Vagina (tissue), 2 donors: ENCODE measurements at regions not wholly inside any gene's neighbourhood (a gene's known extent, or its start where the extent isn't known, plus 50 kb on each side); places are given as distances from the start of the nearest gene placed in this dataset.

Experiments used
- DNase-seq, 2 donors: peaks; one replicate each; pipeline ENCODE4 v3.0.0-alpha.2; 2017; ENCODE audit errors: extremely low spot score in 2 of 2
- H3K27ac ChIP-seq: fragments of 200-600 bp; sonication (generic); one replicate; pipeline ENCODE4 v1.5.1; 2019
- H3K27me3 ChIP-seq: fragments of 200-600 bp; sonication (generic); one replicate; pipeline ENCODE4 v1.5.1; 2019
- H3K36me3 ChIP-seq, 2 donors: fragments of 200-600 bp; sonication (generic); one replicate each; pipeline ENCODE4 v1.5.1; 2017 to 2019
- H3K4me1 ChIP-seq: fragments of 200-600 bp; sonication (generic); one replicate; pipeline ENCODE4 v1.5.1; 2019
- H3K4me3 ChIP-seq, 2 donors: fragments of 200-600 bp; sonication (generic); 1 replicate in 1 of 2; 2 replicates in 1 of 2; pipeline ENCODE4 v1.5.1; 2016 to 2019
- H3K9me3 ChIP-seq: fragments of 200-600 bp; sonication (generic); one replicate; pipeline ENCODE4 v1.5.1; 2019
- POLR2A ChIP-seq, 2 donors: fragments of 450-650 bp; IDR thresholded peaks; one replicate each; pipeline ENCODE4 v1.6.1; 2017; ENCODE audit warnings: antibody characterized with exemption in 2 of 2, mild to moderate bottlenecking in 2 of 2, moderate library complexity in 2 of 2
- POLR2AphosphoS5 ChIP-seq, 2 donors: sonication (generic); formaldehyde crosslinking; IDR thresholded peaks; one replicate each; pipeline ENCODE4 v1.9.0; 2017; ENCODE audit warnings: antibody characterized with exemption in 2 of 2, mild to moderate bottlenecking in 2 of 2, low read depth in 1 of 2; ENCODE audit not compliant: insufficient read depth in 1 of 2
- intact Hi-C: fragments of 100-400 bp; cut with DNase I; formaldehyde crosslinking; loops from one replicate; pipeline ENCODE4 v1.15.1; 2023
- TF ChIP-seq, protein P1 (sequence below), 3 experiments: fragments of 450-650 bp in 2 of 3; fragments of 200-600 bp in 1 of 3; sonication (generic) in 1 of 3; IDR thresholded peaks; one replicate each; pipeline ENCODE4 v1.5.1; 2017 to 2019; ENCODE audit warnings: antibody characterized with exemption in 3 of 3, mild to moderate bottlenecking in 2 of 3, moderate library complexity in 2 of 3

DNA sequence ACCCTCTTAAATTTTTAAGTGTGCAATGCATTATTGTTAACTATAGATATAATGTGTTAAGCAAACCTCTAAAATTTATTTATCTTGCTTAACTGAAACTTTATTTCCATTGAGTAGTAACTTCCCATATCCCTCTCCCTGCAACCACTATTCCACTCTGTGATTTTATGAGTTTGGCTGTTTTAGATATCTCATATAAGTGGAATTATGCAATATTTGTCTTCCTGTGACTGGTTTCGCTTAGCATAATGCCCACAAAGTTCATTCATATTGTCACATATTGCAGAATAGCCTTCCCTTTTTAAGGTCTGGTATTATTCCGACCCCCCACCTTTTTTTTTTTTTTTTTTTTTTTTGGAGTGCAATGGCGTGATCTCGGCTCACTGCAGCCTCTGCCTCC lies 247.6 kb downstream of the EMP1 start:
- Histone ChIP-seq H3K36me3 (no peaks in the 10 kb centered on the region), H3K9me3 (no peaks in the 10 kb centered on the region), H3K27ac (no peak overlapping the region), H3K4me3 (no peak overlapping the region), H3K4me1 (peaks cover 7% of the 10 kb centered on the region), H3K27me3 (no peaks in the 10 kb centered on the region)
- intact Hi-C loops, result loop anchor here (10.0 kb wide), 1 partner anchor 789 kb away; no protein-coding TSS in a partner anchor
- no peak for DNase-seq
- TF ChIP-seq, protein P1, sequence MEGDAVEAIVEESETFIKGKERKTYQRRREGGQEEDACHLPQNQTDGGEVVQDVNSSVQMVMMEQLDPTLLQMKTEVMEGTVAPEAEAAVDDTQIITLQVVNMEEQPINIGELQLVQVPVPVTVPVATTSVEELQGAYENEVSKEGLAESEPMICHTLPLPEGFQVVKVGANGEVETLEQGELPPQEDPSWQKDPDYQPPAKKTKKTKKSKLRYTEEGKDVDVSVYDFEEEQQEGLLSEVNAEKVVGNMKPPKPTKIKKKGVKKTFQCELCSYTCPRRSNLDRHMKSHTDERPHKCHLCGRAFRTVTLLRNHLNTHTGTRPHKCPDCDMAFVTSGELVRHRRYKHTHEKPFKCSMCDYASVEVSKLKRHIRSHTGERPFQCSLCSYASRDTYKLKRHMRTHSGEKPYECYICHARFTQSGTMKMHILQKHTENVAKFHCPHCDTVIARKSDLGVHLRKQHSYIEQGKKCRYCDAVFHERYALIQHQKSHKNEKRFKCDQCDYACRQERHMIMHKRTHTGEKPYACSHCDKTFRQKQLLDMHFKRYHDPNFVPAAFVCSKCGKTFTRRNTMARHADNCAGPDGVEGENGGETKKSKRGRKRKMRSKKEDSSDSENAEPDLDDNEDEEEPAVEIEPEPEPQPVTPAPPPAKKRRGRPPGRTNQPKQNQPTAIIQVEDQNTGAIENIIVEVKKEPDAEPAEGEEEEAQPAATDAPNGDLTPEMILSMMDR (IDR thresholded peaks at IDR 0.05), result no peak
- TF ChIP-seq POLR2A (IDR thresholded peaks at IDR 0.05), result no peak
- no peak for TF ChIP-seq POLR2AphosphoS5 (IDR thresholded peaks at IDR 0.05; ENCODE audit: insufficient read depth in 1 of 2, low read depth in 1 of 2)

DNA sequence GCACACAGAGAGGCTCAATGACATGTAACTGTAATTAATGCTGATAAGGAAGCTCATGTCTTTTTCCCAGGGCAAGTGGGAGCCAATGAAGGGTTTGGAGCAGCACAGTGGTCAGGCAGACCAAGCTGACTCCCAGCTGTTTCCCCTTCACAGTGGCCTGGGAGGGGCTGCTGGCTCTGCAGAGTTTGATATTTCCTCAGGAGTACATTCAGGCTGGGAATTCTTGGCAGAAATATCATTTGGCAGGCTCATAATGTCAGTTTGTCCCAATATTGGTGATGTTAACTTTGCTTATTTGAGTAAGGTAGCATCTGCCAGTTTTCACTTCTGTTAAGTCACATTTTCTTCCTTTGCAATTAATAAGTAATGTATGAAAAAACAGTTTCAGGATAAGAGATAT lies 247.0 kb downstream of the EMP1 start:
- Histone ChIP-seq H3K27ac (peak overlapping the region; percentile 2), H3K27me3 (no peaks in the 10 kb centered on the region), H3K9me3 (no peaks in the 10 kb centered on the region), H3K36me3 (no peaks in the 10 kb centered on the region), H3K4me3 (no peak overlapping the region), H3K4me1 (peaks cover 7% of the 10 kb centered on the region)
- TF ChIP-seq POLR2A (IDR thresholded peaks at IDR 0.05) (no peak), POLR2AphosphoS5 (IDR thresholded peaks at IDR 0.05; ENCODE audit: insufficient read depth in 1 of 2, low read depth in 1 of 2) (no peak)
- TF ChIP-seq, protein P1 (IDR thresholded peaks at IDR 0.05), result no peak
- DNase-seq, result peak in 1 of 2 donors; percentile 52
- intact Hi-C loops, result loop anchor here (10.0 kb wide), 1 partner anchor 789 kb away; no protein-coding TSS in a partner anchor

DNA sequence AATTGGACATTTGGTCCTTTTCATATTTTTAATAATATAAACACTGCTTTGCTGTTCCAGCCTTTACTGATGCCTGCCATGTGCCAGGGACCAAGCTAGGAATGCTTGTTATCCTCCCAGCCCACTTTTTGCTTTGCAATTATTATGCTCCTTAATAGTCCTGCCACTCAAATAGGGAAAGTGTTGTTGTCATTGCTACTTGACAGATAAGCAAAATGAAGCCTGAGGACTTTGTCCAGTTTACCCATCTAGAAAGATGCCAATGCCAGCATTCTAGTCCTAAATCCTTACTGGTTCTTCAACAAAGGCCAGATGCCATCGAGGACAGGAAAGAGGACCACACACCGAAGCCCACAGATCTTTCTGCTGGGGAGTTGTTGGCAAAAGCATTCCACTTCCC lies 246.5 kb downstream of the EMP1 start:
- intact Hi-C loops, result loop anchor here (10.0 kb wide), 1 partner anchor 788 kb away; no protein-coding TSS in a partner anchor
- Histone ChIP-seq H3K36me3 (no peaks in the 10 kb centered on the region), H3K27ac (peak overlapping the region; percentile 2), H3K9me3 (no peaks in the 10 kb centered on the region), H3K27me3 (no peaks in the 10 kb centered on the region), H3K4me3 (no peak overlapping the region), H3K4me1 (peaks cover 7% of the 10 kb centered on the region)
- no peak for TF ChIP-seq POLR2AphosphoS5 (IDR thresholded peaks at IDR 0.05; ENCODE audit: insufficient read depth in 1 of 2, low read depth in 1 of 2)
- TF ChIP-seq, protein P1 (IDR thresholded peaks at IDR 0.05), result no peak
- no peak for TF ChIP-seq POLR2A (IDR thresholded peaks at IDR 0.05)
- DNase-seq, result peak in 1 of 2 donors; percentile 49

DNA sequence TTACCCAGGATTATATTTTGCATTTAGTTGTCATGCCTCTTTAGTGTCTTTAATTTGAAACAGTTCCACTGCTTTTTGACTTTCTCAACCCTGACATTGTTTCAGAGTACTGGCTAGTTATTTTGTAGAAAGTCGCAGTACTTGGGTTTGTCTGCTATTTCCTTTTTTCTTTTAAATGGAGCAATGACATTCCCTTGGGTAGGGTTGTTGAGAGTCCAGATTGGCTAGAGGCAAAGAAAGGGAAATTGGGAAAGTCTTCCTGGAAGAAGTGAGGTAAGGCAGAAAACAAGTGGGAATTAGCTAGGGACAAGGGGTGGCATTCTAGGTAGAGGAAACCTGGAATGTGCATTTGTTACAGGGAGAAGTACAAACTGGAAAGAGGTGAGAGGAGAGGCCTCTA lies 245.9 kb downstream of the EMP1 start:
- no peak for DNase-seq
- no peaks in the 10 kb centered on the region for H3K9me3 ChIP-seq
- no peak overlapping the region for H3K4me3 ChIP-seq
- no peaks in the 10 kb centered on the region for H3K27me3 ChIP-seq
- H3K27ac ChIP-seq, result no peak overlapping the region
- no peak for TF ChIP-seq POLR2AphosphoS5 (IDR thresholded peaks at IDR 0.05; ENCODE audit: insufficient read depth in 1 of 2, low read depth in 1 of 2)
- TF ChIP-seq, protein P1 (IDR thresholded peaks at IDR 0.05), result no peak
- TF ChIP-seq POLR2A (IDR thresholded peaks at IDR 0.05), result no peak
- H3K36me3 ChIP-seq, result no peaks in the 10 kb centered on the region
- intact Hi-C loops, result loop anchor here (10.0 kb wide), 1 partner anchor 788 kb away; no protein-coding TSS in a partner anchor
- peaks cover 7% of the 10 kb centered on the region for H3K4me1 ChIP-seq

DNA sequence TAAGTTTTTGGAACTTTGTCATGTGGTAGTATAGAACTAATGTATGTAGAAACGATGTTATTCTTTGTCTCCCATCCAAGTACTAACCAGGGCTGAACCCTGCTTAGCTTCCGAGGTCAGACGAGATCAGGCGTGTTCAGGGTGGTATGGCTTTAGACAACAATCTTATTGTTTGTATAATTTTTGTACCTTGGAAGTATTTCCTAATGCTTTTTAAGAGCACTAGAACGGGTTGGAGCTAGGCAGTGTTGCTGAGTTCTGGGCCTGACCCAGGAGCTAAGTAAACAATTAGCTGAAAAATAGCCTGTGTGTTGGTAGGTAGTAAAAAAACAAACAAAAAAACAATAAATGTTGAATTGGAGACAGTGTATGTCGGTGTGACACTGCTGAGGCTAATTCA lies 244.3 kb downstream of the EMP1 start:
- Histone ChIP-seq H3K4me3 (no peak overlapping the region), H3K36me3 (no peaks in the 10 kb centered on the region), H3K27ac (no peak overlapping the region), H3K9me3 (no peaks in the 10 kb centered on the region), H3K27me3 (no peaks in the 10 kb centered on the region), H3K4me1 (peaks cover 7% of the 10 kb centered on the region)
- TF ChIP-seq POLR2A (IDR thresholded peaks at IDR 0.05) (no peak), POLR2AphosphoS5 (IDR thresholded peaks at IDR 0.05; ENCODE audit: insufficient read depth in 1 of 2, low read depth in 1 of 2) (no peak)
- TF ChIP-seq, protein P1 (IDR thresholded peaks at IDR 0.05), result no peak
- intact Hi-C loops, result loop anchor here (10.0 kb wide), 1 partner anchor 786 kb away; no protein-coding TSS in a partner anchor
- DNase-seq, result no peak
